ENCODE measurements at regions not wholly inside any gene's neighbourhood (a gene's known extent, or its start where the extent isn't known, plus 50 kb on each side); places are given as distances from the start of the nearest gene placed in this dataset.

- Histone ChIP-seq H3K36me3 (ENCODE audit: insufficient read depth, low read length) (no peaks in the 10 kb centered on the region), H3K27ac (ENCODE audit: low read depth in 1 of 2, low read length in 2 of 2) (no peak overlapping the region), H3K27me3 (ENCODE audit: control insufficient read depth in 1 of 2, insufficient read depth in 2 of 2, low read length in 2 of 2) (no peaks in the 10 kb centered on the region), H3K4me3 (ENCODE audit: low read length) (no peak overlapping the region), H3K9me3 (ENCODE audit: control insufficient read depth in 1 of 2, insufficient read depth in 1 of 2, low read length in 2 of 2) (peaks cover 0 to 6% of the 10 kb centered on the region in 2 experiments), H3K4me1 (ENCODE audit: insufficient read depth, low read length) (no peaks in the 10 kb centered on the region)
- H3K27ac Mint-ChIP-seq, result no peak overlapping the region
- no peak for DNase-seq
- H3K27me3 Mint-ChIP-seq, result no peaks in the 10 kb centered on the region
- no peaks in the 10 kb centered on the region for H3K4me1 Mint-ChIP-seq (ENCODE audit: low read depth)
- H3K36me3 Mint-ChIP-seq (ENCODE audit: low read depth), result no peaks in the 10 kb centered on the region
- ChIA-PET POLR2A (no interaction called here), CTCF (no interaction called here)
- intact Hi-C loops (cut with DNase I, micrococcal nuclease), result no loop called here
- no peak for TF ChIP-seq CTCF (IDR thresholded peaks at IDR 0.05)
- H3K9me3 Mint-ChIP-seq, result peaks cover 6% of the 10 kb centered on the region
- no peak for ATAC-seq (ENCODE audit: poor library complexity)
- H3K4me3 Mint-ChIP-seq, result no peak overlapping the region
These were observed 444.6 kb downstream of the STIM2 start for GRCh38 chr4:27305246-27305645.

- no peak overlapping the region for H3K4me3 Mint-ChIP-seq
These were observed 447.7 kb downstream of the STIM2 start for GRCh38 chr4:27308379-27308778.

GRCh38 chr4:27315625-27316024 is 455.0 kb downstream of the STIM2 start:
- no peak for ATAC-seq (ENCODE audit: poor library complexity)

More at GRCh38 chr4:27308379-27308778, 447.7 kb downstream of the STIM2 start:
- ATAC-seq (ENCODE audit: poor library complexity) (no peak), DNase-seq (no peak)
- CTCF ChIA-PET, result no interaction called here
- Mint-ChIP-seq H3K27me3 (no peaks in the 10 kb centered on the region), H3K4me1 (ENCODE audit: low read depth) (no peaks in the 10 kb centered on the region), H3K36me3 (ENCODE audit: low read depth) (no peaks in the 10 kb centered on the region), H3K27ac (no peak overlapping the region), H3K9me3 (no peaks in the 10 kb centered on the region)
- no peaks in the 10 kb centered on the region for H3K36me3 ChIP-seq (ENCODE audit: insufficient read depth, low read length)
- TF ChIP-seq CTCF (IDR thresholded peaks at IDR 0.05), result no peak
- H3K4me1 ChIP-seq (ENCODE audit: insufficient read depth, low read length), result no peaks in the 10 kb centered on the region
- POLR2A ChIA-PET, result no interaction called here
- H3K4me3 ChIP-seq (ENCODE audit: low read length), result no peak overlapping the region
- intact Hi-C loops (cut with DNase I, micrococcal nuclease), result no loop called here
- no peak overlapping the region for H3K27ac ChIP-seq (ENCODE audit: low read depth in 1 of 2, low read length in 2 of 2)
- H3K27me3 ChIP-seq (ENCODE audit: control insufficient read depth in 1 of 2, insufficient read depth in 2 of 2, low read length in 2 of 2), result no peaks in the 10 kb centered on the region
- no peaks in the 10 kb centered on the region for H3K9me3 ChIP-seq (ENCODE audit: control insufficient read depth in 1 of 2, insufficient read depth in 1 of 2, low read length in 2 of 2)

More at GRCh38 chr4:27315625-27316024, 455.0 kb downstream of the STIM2 start:
- ChIA-PET POLR2A (no interaction called here), CTCF (no interaction called here)
- no peaks in the 10 kb centered on the region for H3K36me3 Mint-ChIP-seq (ENCODE audit: low read depth)
- intact Hi-C loops (cut with DNase I, micrococcal nuclease), result no loop called here
- H3K4me1 ChIP-seq (ENCODE audit: insufficient read depth, low read length), result no peaks in the 10 kb centered on the region
- no peak for TF ChIP-seq CTCF (IDR thresholded peaks at IDR 0.05)
- no peak overlapping the region for H3K4me3 ChIP-seq (ENCODE audit: low read length)
- peaks cover 3% of the 10 kb centered on the region for H3K9me3 Mint-ChIP-seq
- no peaks in the 10 kb centered on the region for H3K4me1 Mint-ChIP-seq (ENCODE audit: low read depth)
- peaks cover 0 to 5% of the 10 kb centered on the region in 2 experiments for H3K9me3 ChIP-seq (ENCODE audit: control insufficient read depth in 1 of 2, insufficient read depth in 1 of 2, low read length in 2 of 2)
- H3K4me3 Mint-ChIP-seq, result no peak overlapping the region
- H3K27ac Mint-ChIP-seq, result no peak overlapping the region
- no peak overlapping the region for H3K27ac ChIP-seq (ENCODE audit: low read depth in 1 of 2, low read length in 2 of 2)
- peaks cover 5% of the 10 kb centered on the region for H3K27me3 Mint-ChIP-seq
- H3K27me3 ChIP-seq (ENCODE audit: control insufficient read depth in 1 of 2, insufficient read depth in 2 of 2, low read length in 2 of 2), result no peaks in the 10 kb centered on the region
- no peaks in the 10 kb centered on the region for H3K36me3 ChIP-seq (ENCODE audit: insufficient read depth, low read length)
- no peak for DNase-seq

Data from CD4-positive, alpha-beta T cell (primary cell).